H9 (cell line): ENCODE measurements at regions not wholly inside any gene's neighbourhood (a gene's known extent, or its start where the extent isn't known, plus 50 kb on each side); places are given as distances from the start of the nearest gene placed in this dataset.

Experiments
- DNase-seq: peaks from one replicate; pipeline ENCODE4 v3.0.0-alpha.2; 2017
- H2AFZ ChIP-seq: one replicate; pipeline ENCODE4 v1.6.1; 2013; ENCODE audit warnings: mild to moderate bottlenecking, low read length, control low read depth, moderate library complexity
- H2AK5ac ChIP-seq: 2 replicates; pipeline ENCODE4 v1.6.1; 2013; ENCODE audit warnings: low read length, control low read depth, mixed read lengths; ENCODE audit not compliant: insufficient read length
- H2BK120ac ChIP-seq: one replicate; pipeline ENCODE4 v1.6.1; 2013; ENCODE audit warnings: low read depth, mild to moderate bottlenecking, low read length, control low read depth, inconsistent platforms; ENCODE audit not compliant: poor library complexity, severe bottlenecking
- H2BK12ac ChIP-seq: 2 replicates; pipeline ENCODE4 v1.6.1; 2013; ENCODE audit warnings: low read length, control low read depth, mixed read lengths, low read depth; ENCODE audit not compliant: insufficient read length
- H2BK15ac ChIP-seq: 2 replicates; pipeline ENCODE4 v1.6.1; 2013; ENCODE audit warnings: low read depth, low read length, control low read depth
- H2BK20ac ChIP-seq: one replicate; pipeline ENCODE4 v1.6.1; 2013; ENCODE audit warnings: low read depth, mild to moderate bottlenecking, low read length, control low read depth, inconsistent platforms; ENCODE audit not compliant: poor library complexity, severe bottlenecking
- H2BK5ac ChIP-seq: 2 replicates; pipeline ENCODE4 v1.6.1; 2013; ENCODE audit warnings: low read length, control low read depth, mixed read lengths; ENCODE audit not compliant: insufficient read length
- H3K14ac ChIP-seq: 2 replicates; pipeline ENCODE4 v1.6.1; 2013; ENCODE audit warnings: low read length, control low read depth; ENCODE audit not compliant: insufficient read depth
- H3K18ac ChIP-seq: 2 replicates; pipeline ENCODE4 v1.6.1; 2013; ENCODE audit warnings: low read depth, mild to moderate bottlenecking, mixed read lengths, low read length, control low read depth; ENCODE audit not compliant: insufficient read length
- H3K23ac ChIP-seq: 2 replicates; pipeline ENCODE4 v1.6.1; 2013; ENCODE audit warnings: low read length, control low read depth, mixed read lengths, low read depth; ENCODE audit not compliant: insufficient read length
- H3K23me2 ChIP-seq: 2 replicates; pipeline ENCODE4 v1.6.1; 2013; ENCODE audit warnings: low read depth, mild to moderate bottlenecking, mixed read lengths, low read length, control low read depth; ENCODE audit not compliant: insufficient read length, poor library complexity, severe bottlenecking
- H3K27ac ChIP-seq: 2 replicates; pipeline ENCODE4 v1.5.1; 2013; ENCODE audit warnings: low read length, control low read depth, mixed read lengths, low read depth; ENCODE audit not compliant: insufficient read length
- H3K27me3 ChIP-seq: 2 replicates; pipeline ENCODE4 v1.6.1; 2013; ENCODE audit warnings: low read length, control low read depth, inconsistent platforms; ENCODE audit not compliant: insufficient read depth
- H3K4ac ChIP-seq: 2 replicates; pipeline ENCODE4 v1.6.1; 2013; ENCODE audit warnings: low read depth, mild to moderate bottlenecking, control low read depth, inconsistent platforms, low read length, moderate library complexity
- H3K4me1 ChIP-seq: 2 replicates; pipeline ENCODE4 v1.6.1; 2013; ENCODE audit warnings: low read length, control low read depth, inconsistent platforms; ENCODE audit not compliant: insufficient read depth
- H3K4me2 ChIP-seq: 2 replicates; pipeline ENCODE4 v1.6.1; 2013; ENCODE audit warnings: low read length, control low read depth, mixed read lengths; ENCODE audit not compliant: insufficient read length, insufficient read depth
- H3K56ac ChIP-seq: 2 replicates; pipeline ENCODE4 v1.6.1; 2013; ENCODE audit warnings: low read depth, mild to moderate bottlenecking, mixed read lengths, low read length, control low read depth; ENCODE audit not compliant: insufficient read length
- H3K79me1 ChIP-seq: 2 replicates; pipeline ENCODE4 v1.6.1; 2013; ENCODE audit warnings: low read depth, mild to moderate bottlenecking, moderate library complexity, low read length, control low read depth, inconsistent platforms; ENCODE audit not compliant: insufficient read depth, poor library complexity, severe bottlenecking
- H3K79me2 ChIP-seq: 2 replicates; pipeline ENCODE4 v1.6.1; 2013; ENCODE audit warnings: low read length, control low read depth, inconsistent platforms; ENCODE audit not compliant: insufficient read depth
- H3K9ac ChIP-seq: 2 replicates; pipeline ENCODE4 v1.6.1; 2013; ENCODE audit warnings: low read length, control low read depth, mixed read lengths; ENCODE audit not compliant: insufficient read length; ENCODE audit errors: extremely low read depth
- H3K9me3 ChIP-seq: one replicate; pipeline ENCODE4 v1.6.1; 2013; ENCODE audit warnings: low read depth, low read length, inconsistent platforms; ENCODE audit not compliant: control insufficient read depth
- H3T11ph ChIP-seq: one replicate; pipeline ENCODE4 v1.6.1; 2013; ENCODE audit warnings: mild to moderate bottlenecking, low read length, control low read depth, inconsistent platforms
- H4K20me1 ChIP-seq: one replicate; pipeline ENCODE4 v1.6.1; 2013; ENCODE audit not compliant: control insufficient read depth, insufficient read length, insufficient read depth
- H4K5ac ChIP-seq: 2 replicates; pipeline ENCODE4 v1.6.1; 2013; ENCODE audit warnings: low read depth, mild to moderate bottlenecking, mixed read lengths, low read length, control low read depth; ENCODE audit not compliant: insufficient read length
- H4K8ac ChIP-seq: replicated peaks from 2 replicates; pipeline ENCODE4 v1.6.1; 2013; ENCODE audit warnings: low read length, control low read depth, mixed read lengths, low read depth; ENCODE audit not compliant: insufficient read length
- H4K91ac ChIP-seq: 2 replicates; pipeline ENCODE4 v1.6.1; 2013; ENCODE audit warnings: low read depth, mild to moderate bottlenecking, moderate library complexity, mixed read lengths, low read length, control low read depth; ENCODE audit not compliant: insufficient read length
- H3K27ac Mint-ChIP-seq, 3 experiments: 2 replicates in 2 of 3; 3 replicates in 1 of 3; pipeline ENCODE4 v1.8.0; 2020 to 2021; ENCODE audit warnings: mixed read lengths in 3 of 3, mild to moderate bottlenecking in 1 of 3, moderate library complexity in 1 of 3
- H3K27me3 Mint-ChIP-seq: 2 replicates; pipeline ENCODE4 v1.8.0; 2021; ENCODE audit warnings: low read depth, mild to moderate bottlenecking, moderate library complexity, mixed read lengths
- H3K36me3 Mint-ChIP-seq, 3 experiments: 2 replicates in 2 of 3; 3 replicates in 1 of 3; pipeline ENCODE4 v1.8.0; 2020 to 2021; ENCODE audit warnings: low read depth in 3 of 3, mixed read lengths in 3 of 3; ENCODE audit not compliant: insufficient read depth in 1 of 3
- H3K4me1 Mint-ChIP-seq, 2 experiments: 2 replicates each; pipeline ENCODE4 v1.8.0; 2020; ENCODE audit warnings: mixed read lengths in 2 of 2
- H3K4me3 Mint-ChIP-seq, 2 experiments: 2 replicates in 1 of 2; 3 replicates in 1 of 2; pipeline ENCODE4 v1.8.0; 2020 to 2021; ENCODE audit warnings: mild to moderate bottlenecking in 2 of 2, mixed read lengths in 2 of 2, moderate library complexity in 1 of 2
- H3K9me3 Mint-ChIP-seq, 2 experiments: 2 replicates in 1 of 2; 3 replicates in 1 of 2; pipeline ENCODE4 v1.8.0; 2020; ENCODE audit warnings: mild to moderate bottlenecking in 2 of 2, mixed read lengths in 2 of 2, moderate library complexity in 1 of 2
- TF ChIP-seq, protein P1 (sequence below): fragments of 200-600 bp; sonication (generic); conservative IDR thresholded peaks from 3 replicates; pipeline ENCODE4 v1.8.0; 2021; ENCODE audit warnings: antibody characterized with exemption, mild to moderate bottlenecking

DNA sequence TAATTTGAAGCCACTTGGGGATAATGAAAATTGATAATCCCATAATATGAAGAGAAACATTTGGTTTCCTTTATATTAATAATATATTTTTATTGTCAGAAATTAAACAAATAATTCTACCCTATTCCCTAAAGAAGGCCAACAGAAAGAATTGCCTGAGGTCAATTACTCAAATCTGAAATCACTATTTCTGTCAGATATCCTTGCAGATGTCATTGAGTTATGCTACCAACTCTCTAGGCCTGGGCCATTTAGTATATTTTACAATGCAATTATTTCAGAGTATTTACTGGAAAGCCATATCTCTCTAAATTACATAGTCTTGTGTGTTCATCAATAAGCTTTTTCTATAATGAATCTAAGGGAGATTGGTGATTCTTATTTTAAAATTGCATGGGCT, 498.1 kb downstream of the KIF20B start:
- Histone ChIP-seq H3K79me2 (no peaks in the 10 kb centered on the region), H3K18ac (no peak overlapping the region), H4K20me1 (no peaks in the 10 kb centered on the region), H3K9me3 (no peaks in the 10 kb centered on the region), H2BK15ac (no peak overlapping the region), H3K79me1 (no peaks in the 10 kb centered on the region), H4K5ac (no peak overlapping the region), H2BK120ac (no peak overlapping the region), H3K23me2 (no peaks in the 10 kb centered on the region), H2AFZ (no peak overlapping the region), H4K91ac (no peak overlapping the region), H3K9ac (no peak overlapping the region), H2AK5ac (no peak overlapping the region), H2BK12ac (no peak overlapping the region), H3K27me3 (no peaks in the 10 kb centered on the region), H2BK5ac (no peak overlapping the region), H4K8ac (no peak overlapping the region), H3K4ac (no peak overlapping the region), H3K27ac (no peak overlapping the region), H3K4me2 (no peak overlapping the region), H2BK20ac (no peak overlapping the region), H3K56ac (no peak overlapping the region), H3K14ac (no peak overlapping the region), H3K4me1 (no peaks in the 10 kb centered on the region), H3K23ac (no peak overlapping the region), H3T11ph (no peak overlapping the region)
- TF ChIP-seq, protein P1, sequence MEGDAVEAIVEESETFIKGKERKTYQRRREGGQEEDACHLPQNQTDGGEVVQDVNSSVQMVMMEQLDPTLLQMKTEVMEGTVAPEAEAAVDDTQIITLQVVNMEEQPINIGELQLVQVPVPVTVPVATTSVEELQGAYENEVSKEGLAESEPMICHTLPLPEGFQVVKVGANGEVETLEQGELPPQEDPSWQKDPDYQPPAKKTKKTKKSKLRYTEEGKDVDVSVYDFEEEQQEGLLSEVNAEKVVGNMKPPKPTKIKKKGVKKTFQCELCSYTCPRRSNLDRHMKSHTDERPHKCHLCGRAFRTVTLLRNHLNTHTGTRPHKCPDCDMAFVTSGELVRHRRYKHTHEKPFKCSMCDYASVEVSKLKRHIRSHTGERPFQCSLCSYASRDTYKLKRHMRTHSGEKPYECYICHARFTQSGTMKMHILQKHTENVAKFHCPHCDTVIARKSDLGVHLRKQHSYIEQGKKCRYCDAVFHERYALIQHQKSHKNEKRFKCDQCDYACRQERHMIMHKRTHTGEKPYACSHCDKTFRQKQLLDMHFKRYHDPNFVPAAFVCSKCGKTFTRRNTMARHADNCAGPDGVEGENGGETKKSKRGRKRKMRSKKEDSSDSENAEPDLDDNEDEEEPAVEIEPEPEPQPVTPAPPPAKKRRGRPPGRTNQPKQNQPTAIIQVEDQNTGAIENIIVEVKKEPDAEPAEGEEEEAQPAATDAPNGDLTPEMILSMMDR, result no peak
- H3K9me3 Mint-ChIP-seq, result no peaks in the 10 kb centered on the region
- no peaks in the 10 kb centered on the region for H3K4me1 Mint-ChIP-seq
- no peak overlapping the region for H3K27ac Mint-ChIP-seq
- no peak for DNase-seq
- no peak overlapping the region for H3K4me3 Mint-ChIP-seq
- no peaks in the 10 kb centered on the region for H3K27me3 Mint-ChIP-seq
- H3K36me3 Mint-ChIP-seq, result no peaks in the 10 kb centered on the region
